B cell (primary cell): ENCODE measurements at regions not wholly inside any gene's neighbourhood (a gene's known extent, or its start where the extent isn't known, plus 50 kb on each side); places are given as distances from the start of the nearest gene placed in this dataset.

Experiments used
- ATAC-seq: fragments of 200-7000 bp; cut with Tn5 transposase; one replicate; pipeline ENCODE4 v1.10.0; 2021; ENCODE audit warnings: low read depth, mild to moderate bottlenecking, moderate number of reproducible peaks, moderate library complexity
- CTCF ChIA-PET: fragments of 350-600 bp; sonication (Branson Sonifier 250); formaldehyde crosslinking; loops from one replicate; lab custom pipeline; 2021; ENCODE audit warnings: antibody characterized with exemption, inconsistent platforms; lab: Charles Lee
- POLR2A ChIA-PET: fragments of 350-600 bp; sonication (Branson Sonifier 250); formaldehyde crosslinking; loops from one replicate; lab custom pipeline; 2021; ENCODE audit warnings: antibody characterized with exemption; lab: Charles Lee
- DNase-seq: peaks from one replicate; pipeline ENCODE4 v3.0.0; 2013
- H2AFZ ChIP-seq: 2 replicates; pipeline ENCODE4 v1.6.1; 2012; ENCODE audit warnings: mild to moderate bottlenecking, low read depth, low read length; ENCODE audit not compliant: insufficient read depth, poor library complexity, severe bottlenecking
- H3K27ac ChIP-seq, 2 donors: 1 replicate in 1 of 2; 2 replicates in 1 of 2; pipeline ENCODE4 v1.5.1; 2012 to 2013; ENCODE audit warnings: low read length in 2 of 2, mild to moderate bottlenecking in 2 of 2, moderate library complexity in 1 of 2
- H3K27me3 ChIP-seq, 4 experiments: fragments of 200-600 bp in 1 of 4; sonication (generic) in 1 of 4; replicated peaks in 1 of 4; 1 replicate in 2 of 4; 2 replicates in 2 of 4; pipeline versions ENCODE4 v1.6.1 to v1.7.0; 2013 to 2016; ENCODE audit warnings: low read length in 3 of 4, mild to moderate bottlenecking in 2 of 4, mixed read lengths in 1 of 4, moderate library complexity in 1 of 4; ENCODE audit not compliant: insufficient read depth in 4 of 4, control insufficient read depth in 3 of 4; ENCODE audit errors: control extremely low read depth in 1 of 4
- H3K36me3 ChIP-seq, 2 experiments: replicated peaks in 1 of 2; 1 replicate in 1 of 2; 2 replicates in 1 of 2; pipeline versions ENCODE4 v1.6.1 to v1.7.1; 2013; ENCODE audit warnings: low read length in 1 of 2; ENCODE audit not compliant: insufficient read depth in 2 of 2, control insufficient read depth in 1 of 2; ENCODE audit errors: control extremely low read depth in 1 of 2, extremely low read depth in 1 of 2
- H3K4me1 ChIP-seq, 2 donors: fragments of 200-600 bp in 1 of 2; sonication (generic) in 1 of 2; 1 replicate in 1 of 2; 2 replicates in 1 of 2; pipeline versions ENCODE4 v1.5.1 to v1.6.1; 2013 to 2017; ENCODE audit warnings: low read length in 2 of 2; ENCODE audit not compliant: control insufficient read depth in 2 of 2, insufficient read depth in 2 of 2
- H3K4me2 ChIP-seq: replicated peaks from 2 replicates; pipeline ENCODE3; 2012; ENCODE audit warnings: mild to moderate bottlenecking, low read depth, low read length; ENCODE audit not compliant: poor library complexity, severe bottlenecking
- H3K4me3 ChIP-seq, 5 experiments: fragments of 200-600 bp in 1 of 5; sonication (generic) in 1 of 5; 1 replicate in 3 of 5; 2 replicates in 2 of 5; pipeline versions ENCODE4 v1.5.1 to v1.7.0; 2011 to 2016; ENCODE audit warnings: low read length in 4 of 5, mild to moderate bottlenecking in 4 of 5, low read depth in 2 of 5, control low read depth in 1 of 5, moderate library complexity in 1 of 5; ENCODE audit not compliant: insufficient read depth in 1 of 5; ENCODE audit errors: control extremely low read depth in 1 of 5, extremely low read depth in 1 of 5
- H3K79me2 ChIP-seq: fragments of 200-600 bp; sonication (generic); one replicate; pipeline ENCODE4 v1.6.0; 2016; ENCODE audit warnings: low read length; ENCODE audit not compliant: control insufficient read depth, insufficient read depth
- H3K9ac ChIP-seq: fragments of 200-600 bp; sonication (generic); 2 replicates; pipeline ENCODE4 v1.6.1; 2017; ENCODE audit warnings: mild to moderate bottlenecking, low read length, moderate library complexity
- H3K9me3 ChIP-seq, 3 donors: one replicate each; pipeline versions ENCODE4 v1.6.1 to v1.7.1; 2013; ENCODE audit warnings: low read length in 2 of 3; ENCODE audit not compliant: control insufficient read depth in 2 of 3, insufficient read depth in 1 of 3; ENCODE audit errors: control extremely low read depth in 1 of 3
- H4K20me1 ChIP-seq: 2 replicates; pipeline ENCODE4 v1.6.0; 2012; ENCODE audit warnings: mild to moderate bottlenecking, low read length; ENCODE audit not compliant: insufficient read depth, control insufficient read depth, poor library complexity, severe bottlenecking
- H3K27ac Mint-ChIP-seq: one replicate; pipeline ENCODE4 v1.8.0; 2021; ENCODE audit warnings: mixed read lengths
- H3K27me3 Mint-ChIP-seq: one replicate; pipeline ENCODE4 v1.8.0; 2021; ENCODE audit warnings: mixed read lengths
- H3K4me1 Mint-ChIP-seq: one replicate; pipeline ENCODE4 v1.8.0; 2021; ENCODE audit warnings: mixed read lengths
- H3K4me3 Mint-ChIP-seq: one replicate; pipeline ENCODE4 v1.8.0; 2021; ENCODE audit warnings: mixed read lengths
- H3K9me3 Mint-ChIP-seq: one replicate; pipeline ENCODE4 v1.8.0; 2022; ENCODE audit warnings: mixed read lengths; ENCODE audit not compliant: insufficient read depth
- CTCF ChIP-seq: fragments of 200-600 bp; IDR thresholded peaks from one replicate; pipeline ENCODE4 v1.8.0; 2022; ENCODE audit warnings: antibody characterized with exemption, mild to moderate bottlenecking
- EZH2 ChIP-seq: IDR thresholded peaks from 2 replicates; pipeline ENCODE4 v1.6.1; 2012; ENCODE audit warnings: borderline replicate concordance, low read depth, mild to moderate bottlenecking, moderate library complexity, low read length; ENCODE audit not compliant: insufficient read depth, poor library complexity, severe bottlenecking
- WGBS: methylation state at CpG from one replicate; pipeline ENCODE4 v1.1.5; 2013; ENCODE audit warnings: missing lambda C conversion rate; ENCODE audit not compliant: insufficient coverage; 5-methylcytosine and 5-hydroxymethylcytosine counted together
- intact Hi-C: fragments of 100-400 bp; cut with micrococcal nuclease; formaldehyde crosslinking; loops from one replicate; pipeline ENCODE4 v1.10.0; 2022

DNA sequence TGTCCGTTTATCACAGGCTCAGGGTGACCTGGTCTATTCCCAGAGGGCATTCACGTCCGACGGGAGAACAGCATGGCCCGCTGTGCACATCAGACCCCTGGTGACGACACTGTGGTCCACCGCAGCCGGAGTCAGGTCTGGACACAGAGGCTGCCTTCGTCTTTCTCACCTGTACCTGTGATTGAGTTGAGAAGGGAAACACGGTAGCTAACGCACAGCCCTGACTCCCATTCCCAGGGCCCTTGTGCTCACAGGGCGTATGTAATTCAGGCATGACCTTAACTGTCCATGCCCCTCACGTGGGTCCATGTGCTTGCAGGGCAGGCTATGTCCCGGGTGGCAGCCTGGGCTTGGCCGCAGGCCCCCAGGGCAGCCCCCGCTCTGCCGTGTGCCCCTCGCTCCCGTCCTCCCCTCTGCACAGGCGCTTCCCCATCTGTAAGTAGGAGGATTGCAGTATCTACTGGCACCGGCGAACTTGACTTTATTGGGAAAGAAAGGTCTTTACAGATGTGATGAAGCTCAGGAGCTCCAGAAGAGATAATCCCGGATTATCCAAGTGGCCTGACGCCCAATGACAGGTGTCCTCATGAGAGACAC, 221.3 kb upstream of the TCERG1L start:
- no peak overlapping the region for H3K27ac ChIP-seq
- ChIA-PET CTCF (no interaction called here), POLR2A (no interaction called here)
- WGBS, result 88% methylated on average over 22 of the region's 24 CpGs
- peaks cover 2% of the 10 kb centered on the region for H3K9me3 Mint-ChIP-seq
- no peak overlapping the region for H3K9ac ChIP-seq
- peaks cover 0 to 30% (median 0%) of the 10 kb centered on the region in 3 donors for H3K9me3 ChIP-seq
- no peak for TF ChIP-seq EZH2
- no peak for TF ChIP-seq CTCF
- H3K4me1 Mint-ChIP-seq, result no peaks in the 10 kb centered on the region
- H3K27ac Mint-ChIP-seq, result no peak overlapping the region
- no peaks in the 10 kb centered on the region for H3K27me3 ChIP-seq
- H3K4me3 ChIP-seq, result no peak overlapping the region
- no peaks in the 10 kb centered on the region for H3K4me1 ChIP-seq
- no peak for ATAC-seq
- H4K20me1 ChIP-seq, result no peaks in the 10 kb centered on the region
- intact Hi-C loops, result no loop called here
- no peak for DNase-seq
- H2AFZ ChIP-seq, result no peak overlapping the region
- H3K36me3 ChIP-seq, result no peaks in the 10 kb centered on the region
- no peak overlapping the region for H3K4me3 Mint-ChIP-seq
- H3K4me2 ChIP-seq, result no peak overlapping the region
- H3K27me3 Mint-ChIP-seq, result no peaks in the 10 kb centered on the region
- no peaks in the 10 kb centered on the region for H3K79me2 ChIP-seq

- Histone ChIP-seq H3K4me2 (no peak overlapping the region), H3K36me3 (no peaks in the 10 kb centered on the region), H3K79me2 (no peaks in the 10 kb centered on the region), H3K27ac (no peak overlapping the region), H3K9me3 (peaks cover 0 to 30% (median 0%) of the 10 kb centered on the region in 3 donors), H4K20me1 (no peaks in the 10 kb centered on the region), H3K9ac (no peak overlapping the region), H3K4me3 (no peak overlapping the region), H3K27me3 (no peaks in the 10 kb centered on the region), H2AFZ (no peak overlapping the region), H3K4me1 (no peaks in the 10 kb centered on the region)
- intact Hi-C loops, result no loop called here
- Mint-ChIP-seq H3K9me3 (no peaks in the 10 kb centered on the region), H3K4me1 (no peaks in the 10 kb centered on the region), H3K27me3 (no peaks in the 10 kb centered on the region), H3K4me3 (no peak overlapping the region), H3K27ac (no peak overlapping the region)
- ChIA-PET POLR2A (no interaction called here), CTCF (no interaction called here)
- no peak for ATAC-seq
- WGBS, result 97% methylated on average over 12 of the region's 17 CpGs
- no peak for DNase-seq
- TF ChIP-seq EZH2, result no peak
- TF ChIP-seq CTCF, result no peak
Measured at GRCh38 chr10:131533846-131534526, 222.5 kb upstream of the TCERG1L start.
